ENCODE measurements at regions not wholly inside any gene's neighbourhood (a gene's known extent, or its start where the extent isn't known, plus 50 kb on each side); places are given as distances from the start of the nearest gene placed in this dataset.

- Histone ChIP-seq H3K9ac (ENCODE audit: low read length) (no peak overlapping the region), H4K20me1 (ENCODE audit: insufficient read depth, low read length) (no peaks in the 10 kb centered on the region), H3K4me2 (ENCODE audit: low read length) (no peak overlapping the region), H3K79me2 (ENCODE audit: insufficient read depth, low read length) (no peaks in the 10 kb centered on the region), H3K36me3 (ENCODE audit: insufficient read depth, low read length) (no peaks in the 10 kb centered on the region), H3K4me1 (ENCODE audit: insufficient read depth, low read length, severe bottlenecking) (no peaks in the 10 kb centered on the region), H3K27me3 (ENCODE audit: insufficient read depth, low read length) (0 out of 2 replicates have a peak, but pooled peaks cover 3% of the 10 kb centered on the region), H3K4me3 (ENCODE audit: low read depth, low read length, poor library complexity, severe bottlenecking) (no peak overlapping the region), H2AFZ (ENCODE audit: low read length) (no peak overlapping the region), H3F3A (ENCODE audit: insufficient read depth, low read length) (no peaks in the 10 kb centered on the region), H3K27ac (ENCODE audit: low read depth, low read length, poor library complexity, severe bottlenecking) (no peak overlapping the region), H3K9me3 (ENCODE audit: low read length) (no peaks in the 10 kb centered on the region), H3K9me2 (ENCODE audit: low read depth, low read length) (no peaks in the 10 kb centered on the region)
- no peak for TF ChIP-seq EZH2 (IDR thresholded peaks at IDR 0.05; ENCODE audit: borderline replicate concordance, low read length)
- no peak for TF ChIP-seq CTCF (IDR thresholded peaks at IDR 0.05; ENCODE audit: low read length)
Measured at GRCh38 chr5:133742431-133742988, 130.2 kb upstream of the FSTL4 start.

GRCh38 chr5:133741818-133742355 lies 129.5 kb upstream of the FSTL4 start:
- Histone ChIP-seq H3K36me3 (ENCODE audit: insufficient read depth, low read length) (no peaks in the 10 kb centered on the region), H3K4me2 (ENCODE audit: low read length) (no peak overlapping the region), H3F3A (ENCODE audit: insufficient read depth, low read length) (no peaks in the 10 kb centered on the region), H3K9me2 (ENCODE audit: low read depth, low read length) (no peaks in the 10 kb centered on the region), H3K27me3 (ENCODE audit: insufficient read depth, low read length) (0 out of 2 replicates have a peak, but pooled peaks cover 3% of the 10 kb centered on the region), H2AFZ (ENCODE audit: low read length) (no peak overlapping the region), H3K4me1 (ENCODE audit: insufficient read depth, low read length, severe bottlenecking) (no peaks in the 10 kb centered on the region), H3K79me2 (ENCODE audit: insufficient read depth, low read length) (no peaks in the 10 kb centered on the region), H3K4me3 (ENCODE audit: low read depth, low read length, poor library complexity, severe bottlenecking) (no peak overlapping the region), H4K20me1 (ENCODE audit: insufficient read depth, low read length) (no peaks in the 10 kb centered on the region), H3K9ac (ENCODE audit: low read length) (no peak overlapping the region), H3K27ac (ENCODE audit: low read depth, low read length, poor library complexity, severe bottlenecking) (no peak overlapping the region), H3K9me3 (ENCODE audit: low read length) (no peaks in the 10 kb centered on the region)
- TF ChIP-seq CTCF (IDR thresholded peaks at IDR 0.05; ENCODE audit: low read length): no peak
- no peak for TF ChIP-seq EZH2 (IDR thresholded peaks at IDR 0.05; ENCODE audit: borderline replicate concordance, low read length)

GRCh38 chr5:133741396-133741795 lies 129.1 kb upstream of the FSTL4 start:
- no peak overlapping the region for H3K4me2 ChIP-seq (ENCODE audit: low read length)
- TF ChIP-seq EZH2 (IDR thresholded peaks at IDR 0.05; ENCODE audit: borderline replicate concordance, low read length): no peak
- TF ChIP-seq CTCF (IDR thresholded peaks at IDR 0.05; ENCODE audit: low read length): no peak
- no peaks in the 10 kb centered on the region for H3K9me2 ChIP-seq (ENCODE audit: low read depth, low read length)
- H3F3A ChIP-seq (ENCODE audit: insufficient read depth, low read length): no peaks in the 10 kb centered on the region
- no peaks in the 10 kb centered on the region for H4K20me1 ChIP-seq (ENCODE audit: insufficient read depth, low read length)
- no peaks in the 10 kb centered on the region for H3K9me3 ChIP-seq (ENCODE audit: low read length)
- H3K4me3 ChIP-seq (ENCODE audit: low read depth, low read length, poor library complexity, severe bottlenecking): no peak overlapping the region
- H3K36me3 ChIP-seq (ENCODE audit: insufficient read depth, low read length): no peaks in the 10 kb centered on the region
- H3K9ac ChIP-seq (ENCODE audit: low read length): no peak overlapping the region
- no peaks in the 10 kb centered on the region for H3K79me2 ChIP-seq (ENCODE audit: insufficient read depth, low read length)
- H3K27ac ChIP-seq (ENCODE audit: low read depth, low read length, poor library complexity, severe bottlenecking): no peak overlapping the region
- no peak overlapping the region for H2AFZ ChIP-seq (ENCODE audit: low read length)
- H3K4me1 ChIP-seq (ENCODE audit: insufficient read depth, low read length, severe bottlenecking): no peaks in the 10 kb centered on the region
- no peaks in the 10 kb centered on the region for H3K27me3 ChIP-seq (ENCODE audit: insufficient read depth, low read length)

Data from OCI-LY1 (cell line).